ENCODE measurements at regions not wholly inside any gene's neighbourhood (a gene's known extent, or its start where the extent isn't known, plus 50 kb on each side); places are given as distances from the start of the nearest gene placed in this dataset.

DNA sequence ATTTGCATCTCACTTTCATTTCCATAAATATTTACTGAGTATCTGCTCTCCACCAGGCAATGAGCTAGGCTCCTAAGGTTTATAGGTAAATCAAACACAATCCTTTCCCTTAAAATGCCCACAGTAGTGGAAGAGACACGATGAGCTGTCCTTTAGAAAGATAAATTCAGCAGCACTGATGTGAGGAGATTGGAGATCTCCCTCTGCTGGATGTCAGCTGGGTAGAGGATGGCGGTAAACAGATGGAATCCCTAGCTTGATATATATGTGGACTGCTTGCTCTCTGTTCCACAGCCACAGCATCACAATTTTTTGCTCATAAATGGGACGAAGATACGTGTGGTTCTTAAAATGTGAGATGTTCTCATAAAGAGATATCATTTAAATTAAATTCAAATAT is 216.4 kb upstream of the RASGEF1B start:
- H3K27me3 Mint-ChIP-seq (ENCODE audit: unreplicated experiment): peaks cover 1% of the 10 kb centered on the region

DNA sequence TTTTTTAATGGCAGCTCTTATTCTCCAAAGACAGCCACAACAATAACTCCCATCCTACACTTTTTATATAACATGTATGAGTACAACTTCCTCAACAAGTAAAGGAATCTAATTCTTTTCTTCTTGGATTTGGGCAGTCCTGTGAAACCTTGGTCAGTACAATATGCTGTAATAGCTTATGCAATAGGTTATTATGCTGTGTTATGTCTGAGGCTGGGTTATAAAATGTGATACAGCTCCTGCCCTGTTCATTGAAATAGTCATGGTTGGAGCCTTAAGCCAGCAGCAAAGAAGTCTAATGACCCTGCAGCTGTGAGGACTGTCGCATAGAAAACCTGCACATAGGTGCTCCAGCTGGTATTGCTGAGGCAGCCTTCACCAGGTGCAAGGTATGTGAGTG is 215.8 kb upstream of the RASGEF1B start:
- H3K27ac Mint-ChIP-seq (ENCODE audit: unreplicated experiment): no peak overlapping the region
- H3K27me3 Mint-ChIP-seq (ENCODE audit: unreplicated experiment): peaks cover 1% of the 10 kb centered on the region

More for the DNA sequence above, 216.4 kb upstream of the RASGEF1B start:
- H3K4me3 Mint-ChIP-seq (ENCODE audit: unreplicated experiment): no peak overlapping the region
- no peak for DNase-seq
- no peak overlapping the region for H3K27ac Mint-ChIP-seq (ENCODE audit: unreplicated experiment)
- peaks cover 7% of the 10 kb centered on the region for H3K4me1 Mint-ChIP-seq (ENCODE audit: low read depth, unreplicated experiment)
- no peaks in the 10 kb centered on the region for H3K36me3 Mint-ChIP-seq (ENCODE audit: unreplicated experiment)
- H3K9me3 Mint-ChIP-seq (ENCODE audit: unreplicated experiment): peaks cover 1% of the 10 kb centered on the region
- TF ChIP-seq, protein P1, sequence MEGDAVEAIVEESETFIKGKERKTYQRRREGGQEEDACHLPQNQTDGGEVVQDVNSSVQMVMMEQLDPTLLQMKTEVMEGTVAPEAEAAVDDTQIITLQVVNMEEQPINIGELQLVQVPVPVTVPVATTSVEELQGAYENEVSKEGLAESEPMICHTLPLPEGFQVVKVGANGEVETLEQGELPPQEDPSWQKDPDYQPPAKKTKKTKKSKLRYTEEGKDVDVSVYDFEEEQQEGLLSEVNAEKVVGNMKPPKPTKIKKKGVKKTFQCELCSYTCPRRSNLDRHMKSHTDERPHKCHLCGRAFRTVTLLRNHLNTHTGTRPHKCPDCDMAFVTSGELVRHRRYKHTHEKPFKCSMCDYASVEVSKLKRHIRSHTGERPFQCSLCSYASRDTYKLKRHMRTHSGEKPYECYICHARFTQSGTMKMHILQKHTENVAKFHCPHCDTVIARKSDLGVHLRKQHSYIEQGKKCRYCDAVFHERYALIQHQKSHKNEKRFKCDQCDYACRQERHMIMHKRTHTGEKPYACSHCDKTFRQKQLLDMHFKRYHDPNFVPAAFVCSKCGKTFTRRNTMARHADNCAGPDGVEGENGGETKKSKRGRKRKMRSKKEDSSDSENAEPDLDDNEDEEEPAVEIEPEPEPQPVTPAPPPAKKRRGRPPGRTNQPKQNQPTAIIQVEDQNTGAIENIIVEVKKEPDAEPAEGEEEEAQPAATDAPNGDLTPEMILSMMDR (IDR thresholded peaks at IDR 0.05; ENCODE audit: partially characterized antibody, unreplicated experiment): no peak

DNA sequence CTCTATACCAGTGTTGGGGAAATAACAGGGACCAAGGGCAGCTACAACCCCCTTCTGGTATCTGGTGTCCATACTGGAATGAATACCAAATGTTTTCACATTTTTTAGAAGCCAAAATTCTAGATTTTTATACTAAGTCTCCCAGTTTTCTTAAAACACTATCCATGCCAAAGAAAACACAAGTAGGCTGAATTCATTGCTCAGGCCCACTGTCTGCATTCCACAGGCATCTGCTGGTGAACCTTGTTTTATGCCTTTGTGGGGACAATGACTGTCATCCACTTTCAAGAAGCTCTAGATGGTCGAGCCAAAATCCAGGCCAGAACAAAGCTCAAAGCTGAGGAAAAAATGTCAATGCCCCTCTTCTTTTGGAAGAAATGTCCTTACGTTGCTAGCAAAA is 213.4 kb upstream of the RASGEF1B start:
- no peaks in the 10 kb centered on the region for H3K36me3 Mint-ChIP-seq (ENCODE audit: unreplicated experiment)
- no peak overlapping the region for H3K4me3 Mint-ChIP-seq (ENCODE audit: unreplicated experiment)
- H3K9me3 Mint-ChIP-seq (ENCODE audit: unreplicated experiment): peaks cover 1% of the 10 kb centered on the region
- no peak for DNase-seq
- H3K4me1 Mint-ChIP-seq (ENCODE audit: low read depth, unreplicated experiment): peaks cover 13% of the 10 kb centered on the region
- H3K27ac Mint-ChIP-seq (ENCODE audit: unreplicated experiment): no peak overlapping the region
- TF ChIP-seq, protein P1 (IDR thresholded peaks at IDR 0.05; ENCODE audit: partially characterized antibody, unreplicated experiment): no peak
- peaks cover 1% of the 10 kb centered on the region for H3K27me3 Mint-ChIP-seq (ENCODE audit: unreplicated experiment)

More for the DNA sequence above, 215.8 kb upstream of the RASGEF1B start:
- DNase-seq: no peak
- no peak overlapping the region for H3K4me3 Mint-ChIP-seq (ENCODE audit: unreplicated experiment)
- H3K36me3 Mint-ChIP-seq (ENCODE audit: unreplicated experiment): no peaks in the 10 kb centered on the region
- peaks cover 1% of the 10 kb centered on the region for H3K9me3 Mint-ChIP-seq (ENCODE audit: unreplicated experiment)
- TF ChIP-seq, protein P1 (IDR thresholded peaks at IDR 0.05; ENCODE audit: partially characterized antibody, unreplicated experiment): no peak
- peaks cover 12% of the 10 kb centered on the region for H3K4me1 Mint-ChIP-seq (ENCODE audit: low read depth, unreplicated experiment)

DNA sequence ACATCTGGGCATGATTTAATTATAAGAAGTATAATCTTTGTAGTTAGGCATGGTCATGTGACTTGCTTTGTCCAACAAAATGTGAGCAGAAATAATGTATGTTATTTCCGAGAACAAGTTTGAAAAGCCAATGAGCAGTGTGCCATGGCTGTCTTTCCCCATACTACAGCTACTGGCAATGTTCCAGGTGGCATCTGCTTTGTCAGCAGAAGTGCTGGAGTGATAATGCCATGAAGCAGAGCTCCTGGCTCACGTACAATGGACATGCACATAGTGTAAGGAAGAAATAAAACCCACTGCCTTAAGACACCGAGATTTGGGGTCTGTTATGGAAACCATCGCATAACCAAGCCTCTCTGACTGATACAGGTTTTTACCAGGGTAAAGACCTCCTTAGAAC is 212.6 kb upstream of the RASGEF1B start:
- Mint-ChIP-seq H3K9me3 (ENCODE audit: unreplicated experiment) (peaks cover 1% of the 10 kb centered on the region), H3K4me1 (ENCODE audit: low read depth, unreplicated experiment) (peaks cover 16% of the 10 kb centered on the region), H3K36me3 (ENCODE audit: unreplicated experiment) (no peaks in the 10 kb centered on the region), H3K4me3 (ENCODE audit: unreplicated experiment) (no peak overlapping the region), H3K27ac (ENCODE audit: unreplicated experiment) (no peak overlapping the region), H3K27me3 (ENCODE audit: unreplicated experiment) (peaks cover 1% of the 10 kb centered on the region)
- TF ChIP-seq, protein P1 (IDR thresholded peaks at IDR 0.05; ENCODE audit: partially characterized antibody, unreplicated experiment): no peak
- DNase-seq: no peak

DNA sequence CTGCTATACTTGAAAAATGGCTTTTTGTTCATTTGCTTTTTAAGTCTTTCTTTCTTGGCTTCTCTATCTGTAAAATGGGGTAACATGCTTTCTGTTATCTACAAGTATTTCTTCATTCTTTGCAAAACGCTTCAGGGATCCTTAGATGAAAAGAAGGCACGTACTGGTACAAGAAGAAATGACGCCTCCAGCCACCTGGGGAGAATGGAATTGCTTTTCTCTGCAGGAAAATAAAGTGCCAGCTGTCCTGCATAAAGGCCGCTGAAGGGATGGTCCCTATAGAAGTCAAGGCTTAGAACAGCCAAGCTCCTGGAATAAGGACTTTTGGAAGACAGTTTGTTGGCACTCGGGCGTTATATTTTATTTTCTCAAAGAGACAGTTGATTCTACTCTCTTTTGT is 210.8 kb upstream of the RASGEF1B start:
- H3K27me3 Mint-ChIP-seq (ENCODE audit: unreplicated experiment): peaks cover 1% of the 10 kb centered on the region
- DNase-seq: no peak
- peaks cover 1% of the 10 kb centered on the region for H3K9me3 Mint-ChIP-seq (ENCODE audit: unreplicated experiment)
- H3K36me3 Mint-ChIP-seq (ENCODE audit: unreplicated experiment): no peaks in the 10 kb centered on the region
- H3K4me1 Mint-ChIP-seq (ENCODE audit: low read depth, unreplicated experiment): peaks cover 23% of the 10 kb centered on the region
- no peak overlapping the region for H3K4me3 Mint-ChIP-seq (ENCODE audit: unreplicated experiment)
- H3K27ac Mint-ChIP-seq (ENCODE audit: unreplicated experiment): no peak overlapping the region
- TF ChIP-seq, protein P1 (IDR thresholded peaks at IDR 0.05; ENCODE audit: partially characterized antibody, unreplicated experiment): no peak
